Osteoblast (primary cell): ENCODE measurements at regions not wholly inside any gene's neighbourhood (a gene's known extent, or its start where the extent isn't known, plus 50 kb on each side); places are given as distances from the start of the nearest gene placed in this dataset.

Experiments
- DNase-seq: peaks from one replicate; pipeline ENCODE4 v3.0.0; 2011; ENCODE audit warnings: low spot score, mixed read lengths; ENCODE audit not compliant: insufficient read length; ENCODE audit errors: missing footprints
- H2AFZ ChIP-seq: 2 replicates; pipeline ENCODE4 v1.6.0; 2011; ENCODE audit warnings: mild to moderate bottlenecking, low read length
- H3K27ac ChIP-seq: 2 replicates; pipeline ENCODE4 v1.5.1; 2011; ENCODE audit warnings: mild to moderate bottlenecking, low read depth, low read length, moderate library complexity
- H3K27me3 ChIP-seq: 2 replicates; pipeline ENCODE4 v1.6.0; 2012; ENCODE audit warnings: mild to moderate bottlenecking, control low read depth, inconsistent platforms, low read length, moderate library complexity; ENCODE audit not compliant: insufficient read depth
- H3K36me3 ChIP-seq: 2 replicates; pipeline ENCODE4 v1.5.1; 2011; ENCODE audit warnings: mild to moderate bottlenecking, low read length, control low read depth, moderate library complexity; ENCODE audit not compliant: insufficient read depth
- H3K4me1 ChIP-seq: 2 replicates; pipeline ENCODE4 v1.5.1; 2011; ENCODE audit warnings: mild to moderate bottlenecking, low read length, control low read depth, moderate library complexity; ENCODE audit not compliant: insufficient read depth
- H3K4me2 ChIP-seq: 2 replicates; pipeline ENCODE4 v1.6.0; 2011; ENCODE audit warnings: mild to moderate bottlenecking, low read length; ENCODE audit not compliant: insufficient read depth
- H3K4me3 ChIP-seq: fragments of 200-600 bp; sonication (generic); 3 replicates; pipeline ENCODE4 v1.5.1; 2012; ENCODE audit warnings: mild to moderate bottlenecking, low read length, inconsistent platforms; ENCODE audit not compliant: insufficient read depth
- H3K79me2 ChIP-seq: 2 replicates; pipeline ENCODE4 v1.6.0; 2012; ENCODE audit warnings: mild to moderate bottlenecking, low read length, control low read depth, inconsistent platforms; ENCODE audit not compliant: insufficient read depth
- H3K9me3 ChIP-seq: 2 replicates; pipeline ENCODE4 v1.5.1; 2011; ENCODE audit warnings: low read depth, low read length, control low read depth
- H4K20me1 ChIP-seq: 2 replicates; pipeline ENCODE4 v1.6.0; 2012; ENCODE audit warnings: mild to moderate bottlenecking, low read length, control low read depth; ENCODE audit not compliant: insufficient read depth
- CTCF ChIP-seq: IDR thresholded peaks from 2 replicates; pipeline ENCODE4 v1.5.1; 2011; ENCODE audit warnings: mild to moderate bottlenecking, low read depth, low read length, moderate library complexity; ENCODE audit errors: extremely low read depth

GRCh38 chr10:78807504-78808203 is 261.1 kb upstream of the ZMIZ1 start:
- no peaks in the 10 kb centered on the region for H3K36me3 ChIP-seq
- peaks cover 3% of the 10 kb centered on the region for H3K9me3 ChIP-seq
- H4K20me1 ChIP-seq = no peaks in the 10 kb centered on the region
- H3K27me3 ChIP-seq = peaks cover 41% of the 10 kb centered on the region
- H2AFZ ChIP-seq = no peak overlapping the region
- peaks cover 15% of the 10 kb centered on the region for H3K4me1 ChIP-seq
- TF ChIP-seq CTCF = no peak
- DNase-seq = peak; percentile 63
- H3K79me2 ChIP-seq = no peaks in the 10 kb centered on the region
- H3K4me3 ChIP-seq = no peak overlapping the region
- no peak overlapping the region for H3K4me2 ChIP-seq
- H3K27ac ChIP-seq = no peak overlapping the region

- H3K9me3 ChIP-seq = peaks cover 3% of the 10 kb centered on the region
- H3K4me3 ChIP-seq = no peak overlapping the region
- H4K20me1 ChIP-seq = no peaks in the 10 kb centered on the region
- no peak for TF ChIP-seq CTCF
- H3K4me1 ChIP-seq = peaks cover 15% of the 10 kb centered on the region
- no peaks in the 10 kb centered on the region for H3K79me2 ChIP-seq
- H3K36me3 ChIP-seq = no peaks in the 10 kb centered on the region
- no peak overlapping the region for H3K4me2 ChIP-seq
- DNase-seq = no peak
- H3K27me3 ChIP-seq = peaks cover 47% of the 10 kb centered on the region
- no peak overlapping the region for H3K27ac ChIP-seq
- no peak overlapping the region for H2AFZ ChIP-seq
These were observed 260.5 kb upstream of the ZMIZ1 start for GRCh38 chr10:78808286-78808685.

- TF ChIP-seq CTCF = no peak
- Histone ChIP-seq H4K20me1 (no peaks in the 10 kb centered on the region), H2AFZ (no peak overlapping the region), H3K4me2 (no peak overlapping the region), H3K79me2 (no peaks in the 10 kb centered on the region), H3K36me3 (no peaks in the 10 kb centered on the region), H3K4me1 (peaks cover 15% of the 10 kb centered on the region), H3K4me3 (no peak overlapping the region), H3K27ac (no peak overlapping the region), H3K9me3 (peaks cover 3% of the 10 kb centered on the region), H3K27me3 (peaks cover 51% of the 10 kb centered on the region)
- DNase-seq = no peak
These were observed 259.9 kb upstream of the ZMIZ1 start for GRCh38 chr10:78808736-78809367.

- no peaks in the 10 kb centered on the region for H3K79me2 ChIP-seq
- H3K27me3 ChIP-seq = peaks cover 61% of the 10 kb centered on the region
- no peak for DNase-seq
These were observed 257.6 kb upstream of the ZMIZ1 start for GRCh38 chr10:78811174-78811573.

More at GRCh38 chr10:78811174-78811573, 257.6 kb upstream of the ZMIZ1 start:
- Histone ChIP-seq H3K36me3 (no peaks in the 10 kb centered on the region), H3K4me2 (no peak overlapping the region), H2AFZ (no peak overlapping the region), H4K20me1 (no peaks in the 10 kb centered on the region), H3K4me3 (no peak overlapping the region), H3K4me1 (no peaks in the 10 kb centered on the region), H3K9me3 (peaks cover 3% of the 10 kb centered on the region), H3K27ac (no peak overlapping the region)
- no peak for TF ChIP-seq CTCF
